GM21515 (cell line): ENCODE measurements at regions not wholly inside any gene's neighbourhood (a gene's known extent, or its start where the extent isn't known, plus 50 kb on each side); places are given as distances from the start of the nearest gene placed in this dataset.
"Not testable (repeated sequence)": the region's sequence is repeated elsewhere in the genome, so short reads cannot be mapped to it uniquely, and the experiment has no call there.

Experiments
- ATAC-seq: cut with Tn5 transposase; IDR thresholded peaks from one replicate; pipeline ENCODE4 v1.9.1; 2021; ENCODE audit not compliant: unreplicated experiment

DNA sequence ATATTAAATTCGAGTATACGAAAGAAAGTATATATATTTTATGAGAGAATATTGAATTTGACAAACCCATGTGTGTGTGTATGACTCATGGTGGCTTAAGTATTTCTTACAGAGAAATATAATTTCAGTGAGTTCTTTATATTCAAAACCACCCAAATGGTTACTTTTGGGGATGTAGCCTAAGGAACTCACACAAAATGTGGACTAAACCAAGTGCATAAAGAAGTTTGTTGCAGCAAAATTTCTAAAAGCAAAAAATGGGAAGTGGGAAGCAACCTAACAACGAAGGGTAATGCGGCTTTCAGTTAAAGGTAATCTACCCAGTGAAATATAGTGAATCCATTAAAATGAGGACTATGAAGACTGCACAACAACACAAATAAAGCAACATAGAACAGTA lies 277.1 kb downstream of the EDEM1 start:
- no peak for ATAC-seq

DNA sequence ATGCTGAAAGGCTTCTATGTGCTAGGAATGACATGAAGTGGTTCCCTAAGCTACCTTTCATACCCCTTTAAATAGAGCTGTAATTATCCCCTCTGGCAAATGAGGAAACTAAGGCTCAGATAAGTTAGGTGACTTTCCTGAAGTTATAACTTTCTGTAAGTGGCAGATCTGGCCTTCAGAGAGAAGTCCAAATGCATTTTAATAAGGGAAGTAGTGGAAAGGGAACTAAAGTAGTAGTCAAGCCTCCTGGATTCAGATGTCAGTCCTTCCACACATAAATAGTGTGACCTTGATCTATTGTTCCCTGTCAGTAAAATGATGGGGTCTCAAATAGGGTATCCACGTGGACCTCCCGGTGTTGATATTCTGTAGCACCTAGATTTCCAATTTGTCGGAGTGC lies 277.7 kb downstream of the EDEM1 start:
- no peak for ATAC-seq

DNA sequence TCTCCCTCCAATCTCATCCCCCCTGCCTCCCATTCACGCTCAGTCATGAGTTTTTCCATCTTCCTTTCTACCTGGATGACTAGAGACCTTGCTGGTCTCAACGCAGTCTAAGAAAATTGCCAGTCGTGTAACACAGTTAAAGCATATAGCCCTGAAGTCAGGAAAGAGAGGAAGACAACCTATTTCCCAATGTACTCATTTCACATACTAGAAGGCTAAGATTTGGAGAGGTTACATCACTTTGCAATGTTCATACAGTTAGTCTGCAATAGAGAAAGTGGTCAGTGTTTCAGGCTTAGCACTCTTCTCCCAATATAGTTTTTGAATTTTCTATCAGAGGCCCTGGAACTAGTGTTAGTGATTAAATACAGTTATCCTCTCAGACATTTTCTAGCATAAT lies 278.6 kb downstream of the EDEM1 start:
- no peak for ATAC-seq

DNA sequence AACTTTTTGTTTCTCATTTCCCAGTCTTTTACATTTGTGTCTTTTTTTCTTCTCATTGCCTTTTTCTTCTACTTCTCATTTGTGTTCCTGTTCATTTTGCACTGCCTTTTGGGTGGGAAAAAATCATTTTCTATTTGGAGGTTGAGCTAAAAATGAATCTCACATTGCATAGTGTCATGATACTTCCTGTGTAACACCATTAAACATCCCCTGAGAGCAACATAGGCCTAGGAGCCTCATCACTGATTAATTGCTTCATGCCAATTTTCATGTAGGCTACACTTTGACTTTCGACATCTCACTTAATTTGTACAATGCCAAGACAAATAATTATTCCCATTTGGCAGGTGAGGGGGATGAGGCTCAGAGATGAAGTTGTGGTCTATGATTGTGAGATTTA lies 279.2 kb downstream of the EDEM1 start:
- no peak for ATAC-seq

DNA sequence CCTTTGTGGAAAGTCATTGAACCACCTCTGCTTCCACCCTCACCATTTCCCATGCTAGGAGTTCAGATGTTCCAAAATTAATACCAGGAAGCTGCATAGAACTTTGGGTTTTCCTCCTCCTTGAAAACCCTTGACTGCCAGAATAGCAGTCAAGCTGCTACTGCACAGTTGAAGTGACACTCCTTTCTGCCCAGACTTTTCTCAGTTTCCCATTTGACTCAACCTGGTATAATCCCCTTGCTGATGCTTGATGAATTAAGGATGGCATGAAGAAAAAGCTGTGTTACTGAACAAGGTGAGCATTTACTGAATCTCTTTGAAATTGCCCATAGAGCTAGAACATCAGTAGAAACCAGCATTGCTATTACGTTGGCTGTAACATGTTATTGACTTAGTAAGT lies 286.0 kb downstream of the EDEM1 start:
- ATAC-seq, result no peak

DNA sequence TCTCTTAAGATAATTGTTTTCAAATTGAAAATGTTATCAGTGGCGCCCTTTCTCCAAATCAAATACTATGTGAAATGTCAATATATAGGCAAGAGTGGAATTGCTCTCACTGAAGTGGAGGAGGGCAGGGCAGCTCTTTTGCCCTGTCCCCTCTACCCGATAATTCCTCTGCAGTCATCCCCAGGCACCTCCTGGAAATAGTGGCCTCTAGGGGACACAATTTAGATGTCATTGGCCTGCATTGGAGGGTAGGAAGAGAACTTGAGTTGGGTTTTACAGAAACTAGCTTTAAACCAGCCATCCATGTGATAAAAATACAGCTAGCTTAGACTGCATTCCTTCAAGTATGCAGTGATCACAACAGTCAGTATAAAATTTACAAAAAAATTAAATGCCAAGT lies 288.9 kb downstream of the EDEM1 start:
- no peak for ATAC-seq

DNA sequence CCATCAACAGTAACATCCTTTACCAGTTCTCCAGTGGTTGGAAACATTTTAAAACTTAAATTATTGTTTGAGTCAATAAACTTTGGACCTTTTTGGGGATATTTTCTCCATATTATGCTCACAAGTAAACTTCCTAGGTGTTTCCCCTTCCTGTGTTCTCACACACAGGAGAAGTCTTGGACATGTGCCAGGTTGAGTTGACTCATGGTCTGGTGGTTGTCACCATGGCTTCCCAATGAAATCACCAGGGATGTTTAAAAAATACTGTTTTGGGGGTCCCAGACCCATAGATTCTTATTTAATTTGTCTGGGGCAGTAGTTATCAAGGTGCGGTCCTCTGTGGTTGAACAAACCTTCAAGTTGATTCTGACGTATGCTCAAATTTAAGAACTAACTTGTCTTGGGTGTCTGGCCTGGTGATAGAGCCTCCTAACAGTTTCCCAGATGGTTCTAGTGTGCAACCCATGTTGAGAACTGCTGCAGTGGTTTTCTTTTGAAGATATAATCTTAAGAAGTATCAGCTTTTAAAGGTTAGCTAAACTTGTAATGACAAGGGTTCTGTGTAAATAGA lies 291.8 kb downstream of the EDEM1 start:
- ATAC-seq, result no peak

DNA sequence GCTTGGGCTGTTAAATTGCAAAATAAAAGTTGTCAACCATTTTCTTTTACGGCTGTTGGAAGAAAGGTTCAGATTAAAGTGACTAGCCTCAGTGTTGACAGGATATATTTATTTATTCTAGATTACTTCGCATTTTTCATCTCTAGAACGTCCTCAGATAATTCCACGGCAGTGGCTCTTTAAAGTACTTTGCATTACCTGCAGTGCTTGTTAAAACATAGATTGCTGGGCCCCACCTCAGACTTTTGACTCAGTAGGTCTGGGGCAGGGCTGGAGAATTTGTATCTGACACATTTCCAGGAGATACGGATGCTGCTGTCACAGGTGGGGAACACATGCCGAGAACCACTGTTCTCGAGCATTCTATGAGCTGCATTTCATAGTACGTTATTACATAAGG lies 292.7 kb downstream of the EDEM1 start:
- no peak for ATAC-seq

DNA sequence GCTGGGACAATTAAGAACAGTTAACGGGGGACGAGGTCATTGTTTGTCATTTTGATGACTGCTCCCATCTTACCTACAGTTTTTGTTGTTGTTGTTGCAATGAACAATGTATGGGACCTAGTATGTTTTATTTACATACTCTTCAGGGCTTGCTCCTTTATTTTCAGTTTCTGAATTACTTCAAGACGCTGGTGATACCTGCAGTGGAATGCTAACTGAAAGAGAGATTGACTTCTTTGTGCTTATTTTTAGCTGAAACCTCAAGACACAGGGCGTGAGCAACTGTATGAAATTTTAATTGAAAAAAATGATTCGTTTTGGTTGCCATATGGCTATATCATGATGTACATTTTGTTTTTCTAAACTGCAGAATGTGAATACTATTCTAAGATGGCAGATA lies 297.9 kb downstream of the EDEM1 start:
- no peak for ATAC-seq

DNA sequence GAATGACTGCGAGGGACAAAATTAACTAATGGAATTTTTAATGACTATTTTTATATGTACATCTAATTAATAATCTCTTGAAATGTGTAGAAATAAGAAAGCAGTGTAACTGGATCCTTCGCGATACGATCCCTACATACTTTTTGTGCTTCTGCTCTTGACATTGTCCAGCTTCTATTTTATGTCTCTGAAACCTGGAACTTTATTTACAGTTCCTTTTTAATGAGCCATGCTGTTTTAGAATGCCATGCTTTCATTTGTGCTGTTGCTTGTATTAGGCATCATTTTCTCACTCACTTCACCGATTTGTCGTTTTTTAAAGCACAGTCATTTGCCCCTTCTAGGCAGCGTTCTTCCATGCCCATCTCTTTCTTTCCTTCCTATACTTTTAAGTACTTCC lies 301.3 kb downstream of the EDEM1 start:
- ATAC-seq, result no peak

DNA sequence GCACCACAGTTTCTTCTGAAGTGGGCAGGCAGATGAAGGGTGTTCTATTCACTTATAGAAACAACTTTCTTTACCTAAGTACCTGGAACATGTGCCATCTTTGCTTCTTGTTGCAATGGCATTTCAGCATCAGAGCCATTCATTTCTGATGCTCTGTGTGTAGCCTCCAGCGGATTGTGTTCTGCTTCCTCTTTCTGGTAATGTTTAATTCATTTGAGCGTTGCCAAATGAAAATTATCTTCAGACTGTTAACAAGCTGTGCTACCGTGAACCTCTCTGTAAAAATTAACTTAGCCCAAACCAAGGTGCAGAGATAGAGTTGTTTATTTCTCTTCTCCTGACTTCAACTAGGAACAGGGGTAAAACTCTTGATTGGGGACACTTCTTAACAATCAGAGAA lies 302.0 kb downstream of the EDEM1 start:
- ATAC-seq, result peak; percentile 67

DNA sequence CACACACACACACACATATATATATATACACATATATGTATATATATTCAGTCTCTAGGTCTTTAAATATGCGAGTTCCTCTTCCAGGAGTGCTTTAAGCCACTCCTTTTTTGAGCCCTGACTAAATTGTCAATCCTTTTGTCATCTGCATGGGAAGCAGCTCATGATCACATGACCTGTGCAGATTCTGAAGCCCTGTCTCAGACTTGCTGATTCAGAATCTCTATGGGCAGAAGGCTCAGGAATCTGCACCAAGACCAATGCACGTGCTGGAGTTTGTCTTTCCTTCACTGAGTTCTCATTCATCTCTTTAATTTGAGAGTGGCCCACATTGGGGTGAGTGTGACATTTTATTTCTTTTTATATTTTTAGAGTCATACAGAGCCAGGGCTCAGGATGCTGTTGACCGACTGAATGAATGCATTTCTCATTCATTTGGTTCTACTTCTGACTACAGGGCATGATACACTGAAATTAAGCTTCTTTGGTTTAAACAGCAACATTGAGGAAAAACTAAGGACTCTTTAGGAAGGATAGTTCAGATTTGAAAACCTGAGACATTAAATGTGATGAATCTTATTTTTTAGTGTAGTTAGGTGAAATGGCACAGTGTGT lies 307.5 kb downstream of the EDEM1 start:
- no peak for ATAC-seq

DNA sequence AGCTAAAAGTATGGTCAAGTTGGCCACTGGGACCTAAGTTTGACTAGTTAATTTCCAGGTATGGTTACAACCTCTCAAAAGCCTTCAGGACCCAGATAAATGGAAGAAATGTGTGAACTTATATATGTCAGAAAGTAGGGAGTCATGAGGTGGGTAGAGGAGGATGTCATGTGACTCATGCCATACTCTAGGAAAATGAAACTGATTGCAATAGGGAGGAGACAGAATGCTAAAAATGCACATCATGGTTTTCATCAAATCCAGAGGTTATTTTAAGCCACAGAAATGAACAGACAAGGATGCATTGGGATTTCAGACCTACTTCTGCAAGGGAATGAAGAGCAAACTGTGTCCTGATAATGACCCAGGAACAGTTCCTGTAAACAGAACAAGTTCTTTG lies 310.0 kb downstream of the EDEM1 start:
- no peak for ATAC-seq

DNA sequence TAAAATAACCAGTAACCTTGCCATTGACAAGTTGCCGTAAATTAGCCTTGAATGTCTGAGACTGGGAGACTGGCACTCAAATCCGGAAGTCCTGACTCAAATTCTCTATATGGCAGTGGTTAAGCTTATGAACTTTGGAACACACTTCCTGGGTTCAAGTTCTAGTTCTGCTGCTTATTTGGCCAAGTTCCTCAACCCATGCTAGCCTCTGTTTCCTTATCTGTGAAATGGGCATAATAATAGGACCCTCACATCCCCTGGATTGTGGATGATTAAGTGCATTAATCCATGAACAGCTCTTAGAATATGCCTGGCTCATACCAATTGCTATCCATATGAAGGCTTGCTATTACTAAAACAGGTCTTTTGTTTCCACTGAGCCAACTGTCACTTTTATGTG lies 311.5 kb downstream of the EDEM1 start:
- ATAC-seq, result peak; percentile 22

DNA sequence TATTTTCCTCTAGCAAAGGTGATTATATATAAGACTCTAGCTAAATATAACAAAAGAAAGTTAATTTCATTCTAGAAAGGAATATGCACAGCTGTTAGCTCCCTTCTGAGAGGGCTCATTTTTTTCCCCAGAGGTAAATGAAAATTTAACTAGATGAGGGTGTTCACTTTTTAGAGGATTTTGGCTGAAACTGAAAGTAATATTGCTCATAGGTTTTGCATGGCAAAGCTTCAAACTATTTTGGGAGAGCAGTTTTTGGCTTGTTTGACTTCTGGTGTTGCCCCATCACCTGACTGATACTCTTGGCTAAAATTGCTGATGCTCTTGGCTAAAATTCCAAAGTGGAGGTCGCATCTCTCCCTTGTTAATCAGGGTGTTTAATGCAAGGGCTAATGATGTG lies 311.9 kb downstream of the EDEM1 start:
- peak; percentile 93 for ATAC-seq

DNA sequence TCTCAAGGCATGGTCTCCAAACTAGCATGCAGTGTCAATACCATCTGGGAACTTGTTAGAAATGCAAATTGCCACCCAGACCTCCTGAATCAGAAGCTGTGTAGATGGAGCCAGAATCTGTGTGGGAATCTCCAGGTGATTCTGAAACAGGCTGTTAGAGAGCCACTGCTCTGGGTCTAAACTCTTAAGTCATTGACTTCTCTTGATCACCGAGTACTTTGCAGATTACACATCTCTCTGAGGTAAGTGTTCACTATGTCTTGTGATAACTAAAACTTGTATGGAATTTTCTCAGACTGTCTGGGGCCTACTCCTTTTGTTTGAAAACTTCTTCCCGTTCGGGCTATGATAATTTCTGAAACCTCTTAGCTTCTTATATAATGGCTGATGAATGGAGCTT lies 315.6 kb downstream of the EDEM1 start:
- ATAC-seq, result no peak

DNA sequence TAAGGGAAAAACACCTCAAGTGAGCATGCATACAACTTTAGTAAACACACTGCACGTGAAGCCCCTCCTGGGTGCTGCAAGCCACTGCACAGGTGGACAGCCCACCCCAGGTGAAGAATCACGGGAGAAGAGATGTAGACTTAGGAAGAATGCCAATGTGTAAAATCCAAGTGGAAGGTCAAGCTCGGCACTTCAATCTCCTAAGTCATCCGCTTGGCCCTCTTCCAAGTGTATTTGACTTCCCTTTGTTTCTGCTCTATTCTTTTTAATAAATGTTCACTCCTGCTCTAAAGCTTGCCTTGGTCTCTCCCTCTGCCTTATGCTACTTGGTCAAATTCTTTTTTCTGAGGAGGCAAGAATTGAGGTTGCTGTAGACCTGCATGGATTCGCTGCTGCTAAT lies 316.6 kb downstream of the EDEM1 start:
- ATAC-seq, result no peak

DNA sequence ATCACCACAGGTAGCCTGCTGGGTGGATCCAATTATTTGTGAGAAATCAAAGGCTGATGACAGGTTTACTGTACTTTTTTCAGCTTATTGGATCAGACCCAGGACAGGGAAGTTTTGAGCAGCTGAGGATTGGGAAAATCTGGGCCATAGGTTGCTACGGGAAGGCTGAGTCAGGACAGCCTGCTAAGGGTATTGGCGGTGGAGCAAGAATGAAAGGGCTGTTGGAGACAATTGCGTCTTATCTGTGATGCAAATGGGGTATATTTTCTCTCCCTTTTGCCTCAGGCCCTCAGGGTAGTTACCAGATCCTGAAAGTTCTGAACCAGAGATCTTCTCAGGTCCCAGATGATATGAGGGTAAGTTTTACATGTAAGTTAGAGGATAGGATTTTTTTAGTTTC lies 317.7 kb downstream of the EDEM1 start:
- ATAC-seq, result no peak

DNA sequence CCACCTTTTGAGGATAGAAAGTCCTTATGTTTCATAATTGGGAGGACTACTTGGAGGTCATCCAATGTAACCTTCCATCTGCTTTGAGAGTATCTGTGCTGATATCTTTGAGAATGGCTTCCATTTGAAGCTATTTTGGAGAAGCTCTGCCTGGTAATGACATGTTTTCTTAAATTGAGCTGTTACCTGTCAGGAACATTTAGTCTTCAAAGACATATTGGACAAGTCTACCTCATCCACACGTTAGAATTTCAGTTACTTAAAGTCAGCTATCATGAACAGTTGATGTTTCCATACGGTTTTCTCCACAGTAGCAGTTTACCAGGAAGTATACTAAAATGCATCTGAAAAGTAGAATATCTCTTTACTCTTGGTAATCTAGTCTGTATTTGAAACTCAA lies 318.5 kb downstream of the EDEM1 start:
- ATAC-seq, result no peak

DNA sequence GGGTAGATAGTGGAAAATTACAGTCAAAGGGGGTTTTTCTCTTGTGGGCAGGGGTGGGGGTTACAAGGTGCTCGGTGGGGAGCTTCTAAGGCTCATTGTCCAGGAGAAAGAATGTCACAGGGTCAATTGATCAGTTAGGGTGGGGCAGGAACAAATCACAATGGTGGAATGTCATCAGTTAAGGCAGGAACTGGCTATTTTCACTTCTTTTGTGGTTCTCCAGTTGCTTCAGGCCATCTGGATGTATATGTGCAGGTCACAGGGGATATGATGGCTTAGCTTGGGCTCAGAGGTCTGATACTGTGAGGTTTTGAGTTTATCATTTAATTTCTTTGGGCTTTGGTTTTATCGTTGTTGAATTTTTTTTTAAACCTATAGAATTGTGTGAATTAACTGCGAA lies 321.4 kb downstream of the EDEM1 start:
- ATAC-seq, result not testable (repeated sequence)

DNA sequence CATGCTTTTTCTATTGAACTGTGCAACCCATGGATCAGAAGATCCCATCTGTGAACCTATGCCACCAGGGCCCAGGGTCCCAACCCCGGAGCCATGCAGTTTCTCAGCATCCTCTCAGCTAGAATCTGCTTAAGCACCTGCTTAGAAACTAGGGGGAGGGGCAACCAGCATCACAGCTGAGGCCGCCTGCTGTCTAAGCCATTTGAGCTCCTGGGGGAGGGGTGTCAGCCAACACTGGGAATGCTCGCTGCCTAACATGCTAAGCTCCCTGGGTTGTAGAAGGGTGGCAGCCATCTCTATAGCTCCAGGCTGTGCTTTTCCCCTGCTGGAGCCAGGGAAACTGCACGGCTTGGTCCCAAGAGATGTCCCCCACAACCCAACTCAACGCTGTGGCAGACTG lies 322.8 kb downstream of the EDEM1 start:
- no peak for ATAC-seq

DNA sequence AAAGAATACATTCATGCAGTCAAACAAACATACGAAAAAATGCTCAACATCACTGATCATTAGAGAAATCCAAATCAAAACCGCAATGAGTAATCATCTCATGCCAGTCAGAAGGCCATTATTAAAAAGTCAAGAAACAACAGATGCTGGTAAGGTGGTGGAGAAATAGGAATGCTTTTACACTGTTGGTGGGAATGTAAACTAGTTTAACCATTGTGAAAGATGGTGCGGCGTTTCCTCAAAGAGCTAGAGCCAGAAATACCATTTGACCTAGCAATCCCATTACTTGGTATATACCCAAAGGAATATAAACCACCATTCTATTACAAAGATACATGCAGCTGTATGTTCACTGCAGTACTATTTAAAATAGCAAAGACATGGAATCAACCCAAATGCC lies 330.4 kb downstream of the EDEM1 start:
- no peak for ATAC-seq

DNA sequence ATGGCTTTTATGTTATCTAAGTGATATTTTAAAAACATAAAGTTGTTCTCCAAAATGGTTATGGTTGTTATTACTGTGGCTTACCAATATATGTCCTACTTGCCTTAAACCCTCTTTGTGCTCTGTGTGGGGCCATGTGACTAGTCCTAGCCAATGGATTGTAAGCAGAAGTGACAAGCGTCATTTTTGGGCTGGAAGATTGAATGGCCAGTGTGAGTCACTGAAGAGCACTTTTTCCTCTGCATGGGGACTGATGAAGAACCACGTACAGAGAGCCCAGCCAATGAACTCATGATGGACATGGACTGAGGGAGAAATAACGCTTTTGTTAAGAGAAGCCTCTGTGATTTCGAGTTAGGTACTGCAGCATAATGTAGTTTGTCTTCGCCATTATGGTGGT lies 332.7 kb downstream of the EDEM1 start:
- ATAC-seq, result no peak
